SJSA1 (cell line): ENCODE measurements at regions not wholly inside any gene's neighbourhood (a gene's known extent, or its start where the extent isn't known, plus 50 kb on each side); places are given as distances from the start of the nearest gene placed in this dataset.
A peak's percentile ranks its signal among the peaks of the same experiment; 100 is the strongest.

Source experiments
- DNase-seq, 2 experiments: peaks; one replicate each; pipeline ENCODE4 v3.0.0-alpha.2; 2015 to 2020; ENCODE audit warnings: low spot score in 2 of 2, low read depth in 1 of 2
- H3K27ac ChIP-seq: fragments of 250-450 bp; sonication (Bioruptor Pico); 2 replicates; pipeline ENCODE4 v1.5.1; 2020; ENCODE audit warnings: mild to moderate bottlenecking, moderate library complexity
- H3K27me3 ChIP-seq: fragments of 250-450 bp; sonication (Bioruptor Pico); replicated peaks from 2 replicates; pipeline ENCODE4 v1.5.1; 2020; ENCODE audit warnings: mild to moderate bottlenecking, moderate library complexity
- H3K36me3 ChIP-seq: fragments of 250-450 bp; sonication (Bioruptor Pico); 2 replicates; pipeline ENCODE4 v1.5.1; 2020; ENCODE audit warnings: mild to moderate bottlenecking
- H3K4me1 ChIP-seq: fragments of 250-450 bp; sonication (Bioruptor Pico); replicated peaks from 2 replicates; pipeline ENCODE4 v1.6.1; 2021; ENCODE audit warnings: mild to moderate bottlenecking
- H3K4me3 ChIP-seq: fragments of 250-450 bp; sonication (Bioruptor Pico); 2 replicates; pipeline ENCODE4 v1.5.1; 2020; ENCODE audit warnings: mild to moderate bottlenecking
- H3K9me3 ChIP-seq: fragments of 250-450 bp; sonication (Bioruptor Pico); replicated peaks from 2 replicates; pipeline ENCODE4 v1.5.1; 2020; ENCODE audit warnings: mild to moderate bottlenecking

DNA sequence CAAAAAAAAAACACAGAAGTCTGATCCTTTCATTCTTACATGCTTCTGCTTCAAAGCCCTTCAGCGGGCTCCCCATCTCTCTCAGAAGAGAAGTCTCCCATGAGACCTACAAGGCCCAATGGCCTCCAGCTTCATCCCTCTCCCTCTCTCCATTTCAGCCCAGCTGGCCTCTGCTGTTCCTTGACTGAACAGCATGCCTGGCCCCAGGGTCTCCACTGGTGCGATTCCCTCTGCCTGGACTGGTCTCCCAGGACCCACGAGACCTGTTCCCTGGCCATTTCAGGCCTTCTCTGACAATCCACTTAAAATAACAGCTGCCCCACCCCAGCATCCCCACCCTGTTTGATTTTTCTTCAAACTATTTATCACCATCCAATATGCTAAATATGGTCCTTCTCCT lies 91.2 kb downstream of the AIPL1 start:
- peak in 1 of 2 experiments; percentile 22 for DNase-seq
- no peaks in the 10 kb centered on the region for H3K9me3 ChIP-seq
- H3K36me3 ChIP-seq, result no peaks in the 10 kb centered on the region
- H3K4me1 ChIP-seq, result no peaks in the 10 kb centered on the region
- H3K27ac ChIP-seq, result no peak overlapping the region
- H3K4me3 ChIP-seq, result no peak overlapping the region
- H3K27me3 ChIP-seq, result no peaks in the 10 kb centered on the region

- Histone ChIP-seq H3K27me3 (no peaks in the 10 kb centered on the region), H3K27ac (no peak overlapping the region), H3K9me3 (no peaks in the 10 kb centered on the region)
These were observed 91.7 kb downstream of the AIPL1 start for GRCh38 chr17:6343191-6343590.

GRCh38 chr17:6340708-6341107 lies 94.2 kb downstream of the AIPL1 start:
- no peak for DNase-seq
- no peaks in the 10 kb centered on the region for H3K9me3 ChIP-seq
- H3K27me3 ChIP-seq, result peaks cover 9% of the 10 kb centered on the region
- H3K4me3 ChIP-seq, result no peak overlapping the region
- H3K36me3 ChIP-seq, result no peaks in the 10 kb centered on the region
- no peak overlapping the region for H3K27ac ChIP-seq
- H3K4me1 ChIP-seq, result no peaks in the 10 kb centered on the region

More at GRCh38 chr17:6343191-6343590, 91.7 kb downstream of the AIPL1 start:
- DNase-seq, result no peak
- Histone ChIP-seq H3K4me1 (no peaks in the 10 kb centered on the region), H3K36me3 (no peaks in the 10 kb centered on the region), H3K4me3 (no peak overlapping the region)

- H3K9me3 ChIP-seq, result no peaks in the 10 kb centered on the region
- H3K4me3 ChIP-seq, result no peak overlapping the region
- H3K4me1 ChIP-seq, result no peaks in the 10 kb centered on the region
- H3K27me3 ChIP-seq, result peaks cover 14% of the 10 kb centered on the region
- no peak overlapping the region for H3K27ac ChIP-seq
- no peak for DNase-seq
- H3K36me3 ChIP-seq, result no peaks in the 10 kb centered on the region
These were observed 100.5 kb downstream of the AIPL1 start for GRCh38 chr17:6334386-6334785.

GRCh38 chr17:6330936-6331335 lies 104.0 kb downstream of the AIPL1 start:
- no peak overlapping the region for H3K4me3 ChIP-seq
- peaks cover 8% of the 10 kb centered on the region; the same call in 1 of the 2 replicates for H3K27me3 ChIP-seq
- H3K4me1 ChIP-seq, result no peaks in the 10 kb centered on the region
- H3K36me3 ChIP-seq, result no peaks in the 10 kb centered on the region
- H3K27ac ChIP-seq, result no peak overlapping the region
- H3K9me3 ChIP-seq, result no peaks in the 10 kb centered on the region; the same call in 1 of the 2 replicates
- no peak for DNase-seq

DNA sequence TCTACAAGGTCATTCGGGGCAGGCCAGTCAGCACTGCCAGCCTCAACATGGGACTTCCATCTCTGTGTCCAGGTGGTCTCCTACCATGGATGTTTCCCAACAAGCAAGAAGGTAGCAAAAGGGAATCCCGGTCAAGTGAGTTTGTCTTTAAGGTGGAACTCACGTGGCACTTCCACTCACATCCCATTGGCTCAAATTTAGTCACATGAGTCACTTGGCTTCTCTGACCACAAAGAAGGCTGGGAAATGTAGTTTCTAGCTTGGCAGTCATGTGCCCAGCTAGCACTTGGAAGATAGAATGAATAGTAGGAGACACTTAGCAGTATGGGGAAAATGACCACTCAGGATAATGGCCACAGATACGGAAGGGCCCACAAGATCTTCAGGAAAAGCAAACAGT lies 106.6 kb downstream of the AIPL1 start:
- Histone ChIP-seq H3K4me1 (no peaks in the 10 kb centered on the region), H3K9me3 (no peaks in the 10 kb centered on the region; the same call in 1 of the 2 replicates), H3K36me3 (no peaks in the 10 kb centered on the region), H3K4me3 (no peak overlapping the region), H3K27me3 (peaks cover 16% of the 10 kb centered on the region; the same call in 1 of the 2 replicates), H3K27ac (no peak overlapping the region)
- DNase-seq, result no peak

GRCh38 chr17:6327007-6327406 lies 107.9 kb downstream of the AIPL1 start:
- no peak for DNase-seq
- H3K9me3 ChIP-seq, result no peaks in the 10 kb centered on the region; the same call in 1 of the 2 replicates
- H3K36me3 ChIP-seq, result no peaks in the 10 kb centered on the region
- H3K27ac ChIP-seq, result no peak overlapping the region
- H3K27me3 ChIP-seq, result peaks cover 16% of the 10 kb centered on the region; the same call in 1 of the 2 replicates
- no peak overlapping the region for H3K4me3 ChIP-seq
- no peaks in the 10 kb centered on the region for H3K4me1 ChIP-seq

DNA sequence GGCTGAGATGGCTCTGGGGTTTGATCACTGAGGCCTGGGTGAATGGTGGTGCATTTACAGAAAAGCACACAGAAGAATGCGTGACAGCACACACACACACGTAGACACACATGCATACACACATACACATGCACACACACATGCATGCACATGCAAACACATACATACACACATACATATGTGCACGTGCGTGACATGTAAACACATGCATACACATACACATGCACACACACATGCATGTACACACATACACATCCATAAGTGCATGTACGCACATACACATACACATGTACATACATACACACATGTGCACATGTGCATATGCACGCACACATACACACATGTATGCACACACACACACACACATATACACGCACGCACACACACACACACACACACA lies 108.4 kb downstream of the AIPL1 start:
- DNase-seq, result no peak
- no peaks in the 10 kb centered on the region for H3K36me3 ChIP-seq
- peaks cover 16% of the 10 kb centered on the region; the same call in 1 of the 2 replicates for H3K27me3 ChIP-seq
- no peak overlapping the region for H3K4me3 ChIP-seq
- H3K9me3 ChIP-seq, result no peaks in the 10 kb centered on the region; the same call in 1 of the 2 replicates
- no peak overlapping the region for H3K27ac ChIP-seq
- no peaks in the 10 kb centered on the region for H3K4me1 ChIP-seq

GRCh38 chr17:6325741-6326140 lies 109.2 kb downstream of the AIPL1 start:
- peaks cover 16% of the 10 kb centered on the region; the same call in 1 of the 2 replicates for H3K27me3 ChIP-seq
- no peaks in the 10 kb centered on the region for H3K4me1 ChIP-seq
- no peak overlapping the region for H3K27ac ChIP-seq
- DNase-seq, result no peak
- no peaks in the 10 kb centered on the region for H3K36me3 ChIP-seq
- no peak overlapping the region for H3K4me3 ChIP-seq
- no peaks in the 10 kb centered on the region; the same call in 1 of the 2 replicates for H3K9me3 ChIP-seq

DNA sequence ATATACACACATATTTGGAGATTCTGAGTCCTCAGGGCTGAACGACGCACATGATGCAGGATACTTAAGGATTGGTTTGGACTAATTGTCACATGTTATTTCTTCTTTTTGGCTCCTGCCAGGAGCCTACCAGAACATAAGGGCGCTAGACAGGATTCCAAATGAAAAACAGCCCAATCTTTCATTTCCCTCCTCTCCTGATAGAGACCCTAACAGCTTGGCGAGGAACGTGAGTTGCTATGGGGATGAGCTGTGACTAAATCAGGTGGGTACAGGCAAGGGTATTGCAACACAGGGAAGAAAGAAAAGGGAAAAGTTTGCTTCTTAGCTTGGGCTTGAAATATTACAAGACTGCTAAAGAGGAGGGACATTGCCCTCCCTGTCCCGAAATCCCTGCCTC lies 109.9 kb downstream of the AIPL1 start:
- no peaks in the 10 kb centered on the region for H3K4me1 ChIP-seq
- H3K4me3 ChIP-seq, result no peak overlapping the region
- H3K27ac ChIP-seq, result no peak overlapping the region
- H3K27me3 ChIP-seq, result peaks cover 16% of the 10 kb centered on the region; the same call in 1 of the 2 replicates
- no peaks in the 10 kb centered on the region; the same call in 1 of the 2 replicates for H3K9me3 ChIP-seq
- DNase-seq, result no peak
- no peaks in the 10 kb centered on the region for H3K36me3 ChIP-seq

- Histone ChIP-seq H3K9me3 (no peaks in the 10 kb centered on the region; the same call in 1 of the 2 replicates), H3K4me3 (no peak overlapping the region), H3K27me3 (peaks cover 20% of the 10 kb centered on the region; the same call in 1 of the 2 replicates), H3K27ac (no peak overlapping the region), H3K36me3 (no peaks in the 10 kb centered on the region), H3K4me1 (no peaks in the 10 kb centered on the region)
- DNase-seq, result no peak
These were observed 111.1 kb downstream of the AIPL1 start for GRCh38 chr17:6323626-6324356.

GRCh38 chr17:6322316-6322715 lies 112.6 kb downstream of the AIPL1 start:
- Histone ChIP-seq H3K4me1 (no peaks in the 10 kb centered on the region), H3K9me3 (no peaks in the 10 kb centered on the region; the same call in 1 of the 2 replicates), H3K27ac (no peak overlapping the region), H3K27me3 (peaks cover 21% of the 10 kb centered on the region), H3K36me3 (no peaks in the 10 kb centered on the region), H3K4me3 (no peak overlapping the region)
- DNase-seq, result no peak

DNA sequence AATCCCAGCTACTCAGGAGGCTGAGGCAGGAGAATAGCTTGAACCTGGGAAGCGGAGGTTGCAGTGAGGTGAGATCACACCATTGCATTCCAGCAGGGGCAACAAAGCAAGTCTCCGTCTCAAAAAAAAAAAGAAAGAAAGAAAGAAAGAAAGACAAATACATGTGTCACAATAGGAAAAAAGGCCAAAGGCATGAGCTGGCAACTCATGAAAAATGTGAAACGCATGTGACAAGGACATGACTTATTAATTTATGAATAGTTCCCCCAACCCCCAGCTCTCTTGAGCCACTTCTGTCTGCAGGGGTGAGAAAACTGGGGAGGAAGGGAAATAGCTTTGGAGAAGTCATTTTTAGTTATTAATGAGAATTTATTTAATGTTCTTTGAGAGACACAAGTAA lies 120.6 kb downstream of the AIPL1 start:
- peaks cover 9% of the 10 kb centered on the region for H3K27me3 ChIP-seq
- H3K9me3 ChIP-seq, result no peaks in the 10 kb centered on the region
- no peaks in the 10 kb centered on the region for H3K4me1 ChIP-seq
- no peak for DNase-seq
- no peak overlapping the region for H3K27ac ChIP-seq
- H3K36me3 ChIP-seq, result no peaks in the 10 kb centered on the region
- no peak overlapping the region for H3K4me3 ChIP-seq

- peaks cover 9% of the 10 kb centered on the region for H3K27me3 ChIP-seq
- no peak overlapping the region for H3K27ac ChIP-seq
- H3K36me3 ChIP-seq, result no peaks in the 10 kb centered on the region
- H3K4me3 ChIP-seq, result no peak overlapping the region
- DNase-seq, result no peak
- no peaks in the 10 kb centered on the region for H3K4me1 ChIP-seq
- no peaks in the 10 kb centered on the region for H3K9me3 ChIP-seq
These were observed 121.1 kb downstream of the AIPL1 start for GRCh38 chr17:6313835-6314234.
